Neural cell (in vitro differentiated cells): ENCODE measurements at regions not wholly inside any gene's neighbourhood (a gene's known extent, or its start where the extent isn't known, plus 50 kb on each side); places are given as distances from the start of the nearest gene placed in this dataset.

Source experiments
- H2AFZ ChIP-seq: fragments of 200-600, 300-800 bp; sonication (generic), shearing (Covaris generic); 2 replicates; pipeline ENCODE4 v1.6.0; 2014; ENCODE audit warnings: low read depth, mild to moderate bottlenecking, antibody characterized with exemption, low read length, moderate library complexity
- H3F3A ChIP-seq: fragments of 200-600 bp; shearing (Covaris generic); 2 replicates; pipeline ENCODE4 v1.6.1; 2016; ENCODE audit warnings: mild to moderate bottlenecking, moderate library complexity, mixed read lengths, antibody characterized with exemption, low read length; ENCODE audit not compliant: insufficient read depth, poor library complexity, severe bottlenecking
- H3K27ac ChIP-seq: fragments of 200-600, 300-800 bp; sonication (generic), shearing (Covaris generic); 2 replicates; pipeline ENCODE4 v1.5.1; 2014; ENCODE audit warnings: mild to moderate bottlenecking, low read length, moderate library complexity
- H3K27me3 ChIP-seq: fragments of 300-800, 200-600 bp; sonication (generic), shearing (Covaris generic); 2 replicates; pipeline ENCODE4 v1.6.0; 2014; ENCODE audit warnings: mild to moderate bottlenecking, low read depth, low read length, moderate library complexity; ENCODE audit not compliant: insufficient read depth
- H3K36me3 ChIP-seq: fragments of 300-800, 200-600 bp; sonication (generic), shearing (Covaris generic); 2 replicates; pipeline ENCODE4 v1.5.1; 2014; ENCODE audit warnings: mild to moderate bottlenecking, antibody characterized with exemption, low read length, moderate library complexity; ENCODE audit not compliant: insufficient read depth
- H3K4me2 ChIP-seq: fragments of 300-800, 200-600 bp; sonication (generic), shearing (Covaris generic); 2 replicates; pipeline ENCODE4 v1.6.0; 2014; ENCODE audit warnings: mild to moderate bottlenecking, low read length
- H3K4me3 ChIP-seq: fragments of 300-800, 200-600 bp; sonication (generic), shearing (Covaris generic); 2 replicates; pipeline ENCODE4 v1.5.1; 2014; ENCODE audit warnings: mild to moderate bottlenecking, low read length, moderate library complexity
- H3K79me2 ChIP-seq: fragments of 200-600 bp; shearing (Covaris generic); replicated peaks from 2 replicates; pipeline ENCODE4 v1.6.0; 2014; ENCODE audit warnings: mild to moderate bottlenecking, low read length, moderate library complexity; ENCODE audit not compliant: insufficient read depth
- H3K9ac ChIP-seq: fragments of 300-800, 200-600 bp; sonication (generic), shearing (Covaris generic); 2 replicates; pipeline ENCODE4 v1.6.1; 2016; ENCODE audit warnings: mild to moderate bottlenecking, low read length, mixed read lengths
- H3K9me2 ChIP-seq: fragments of 200-600 bp; shearing (Covaris generic); 2 replicates; pipeline ENCODE4 v1.6.1; 2016; ENCODE audit warnings: mild to moderate bottlenecking, low read length, mixed read lengths; ENCODE audit not compliant: insufficient read depth
- H3K9me3 ChIP-seq: fragments of 200-600, 300-800 bp; sonication (generic), shearing (Covaris generic); 2 replicates; pipeline ENCODE4 v1.6.1; 2016; ENCODE audit warnings: mild to moderate bottlenecking, mixed run types, low read length, moderate library complexity, mixed read lengths
- H4K20me1 ChIP-seq: fragments of 200-600 bp; shearing (Covaris generic); 2 replicates; pipeline ENCODE4 v1.6.1; 2016; ENCODE audit warnings: mild to moderate bottlenecking, mixed run types; ENCODE audit not compliant: insufficient read depth
- EP300 ChIP-seq: fragments of 450-650 bp; conservative IDR thresholded peaks from 2 replicates; pipeline ENCODE4 v1.6.1; 2014; ENCODE audit warnings: antibody characterized with exemption, mild to moderate bottlenecking, moderate library complexity; ENCODE audit not compliant: poor library complexity, severe bottlenecking
- EZH2 ChIP-seq: fragments of 200-600, 300-800 bp; shearing (Covaris generic), sonication (generic); IDR thresholded peaks from 2 replicates; pipeline ENCODE4 v1.6.1; 2014; ENCODE audit warnings: antibody characterized with exemption, low read length, borderline replicate concordance, mild to moderate bottlenecking; ENCODE audit not compliant: insufficient read depth, poor library complexity, severe bottlenecking
- MXI1 ChIP-seq: fragments of 450-650 bp; conservative IDR thresholded peaks from 2 replicates; pipeline ENCODE4 v1.6.1; 2014; ENCODE audit warnings: antibody characterized with exemption, mild to moderate bottlenecking; ENCODE audit not compliant: poor library complexity, severe bottlenecking
- POLR2AphosphoS5 ChIP-seq: IDR thresholded peaks from 2 replicates; pipeline ENCODE4 v1.6.1; 2012
- RAD21 ChIP-seq: fragments of 450-650 bp; conservative IDR thresholded peaks from 2 replicates; pipeline ENCODE4 v1.6.1; 2014; ENCODE audit warnings: antibody characterized with exemption, mild to moderate bottlenecking, moderate library complexity
- SMC3 ChIP-seq: fragments of 450-650 bp; conservative IDR thresholded peaks from 2 replicates; pipeline ENCODE4 v1.6.1; 2014; ENCODE audit warnings: antibody characterized with exemption, mild to moderate bottlenecking, moderate library complexity; ENCODE audit not compliant: poor library complexity
- TAF1 ChIP-seq: IDR thresholded peaks from 2 replicates; pipeline ENCODE4 v1.6.1; 2012; ENCODE audit warnings: low read depth
- TF ChIP-seq, protein P1 (sequence below): IDR thresholded peaks from 2 replicates; pipeline ENCODE4 v1.6.1; 2012; ENCODE audit warnings: borderline replicate concordance
- TF ChIP-seq, protein P2 (sequence below): fragments of 450-650 bp; IDR thresholded peaks from 2 replicates; pipeline ENCODE4 v1.5.1; 2014; ENCODE audit warnings: antibody characterized with exemption, mild to moderate bottlenecking, moderate library complexity; ENCODE audit not compliant: poor library complexity, severe bottlenecking

DNA sequence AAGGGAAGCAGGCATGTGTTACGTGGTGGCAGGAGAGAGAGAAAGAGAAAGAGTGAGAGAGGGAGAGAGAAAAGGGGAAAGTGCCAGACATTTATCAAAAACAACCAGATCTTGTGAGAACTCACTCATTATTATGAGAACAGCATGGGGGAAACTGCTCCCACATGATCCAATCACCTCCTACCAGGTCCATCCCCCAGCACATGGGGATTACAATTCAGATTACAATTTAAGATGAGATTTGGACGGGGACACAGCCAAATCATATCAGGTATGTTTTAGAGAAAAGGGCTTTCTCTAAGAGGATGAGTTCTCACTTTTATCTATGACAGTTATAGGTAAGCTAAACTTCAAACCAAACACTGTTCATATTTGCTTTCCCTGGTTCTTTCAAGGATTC, 597.3 kb upstream of the PIK3C3 start:
- Histone ChIP-seq H3K4me3 (no peak overlapping the region), H4K20me1 (no peaks in the 10 kb centered on the region), H3F3A (no peaks in the 10 kb centered on the region), H3K27me3 (no peaks in the 10 kb centered on the region), H3K9me3 (no peaks in the 10 kb centered on the region), H3K27ac (no peak overlapping the region), H3K4me2 (no peak overlapping the region), H3K9me2 (no peaks in the 10 kb centered on the region), H3K9ac (no peak overlapping the region), H3K36me3 (no peaks in the 10 kb centered on the region), H3K79me2 (no peaks in the 10 kb centered on the region), H2AFZ (no peak overlapping the region)
- TF ChIP-seq, protein P1, sequence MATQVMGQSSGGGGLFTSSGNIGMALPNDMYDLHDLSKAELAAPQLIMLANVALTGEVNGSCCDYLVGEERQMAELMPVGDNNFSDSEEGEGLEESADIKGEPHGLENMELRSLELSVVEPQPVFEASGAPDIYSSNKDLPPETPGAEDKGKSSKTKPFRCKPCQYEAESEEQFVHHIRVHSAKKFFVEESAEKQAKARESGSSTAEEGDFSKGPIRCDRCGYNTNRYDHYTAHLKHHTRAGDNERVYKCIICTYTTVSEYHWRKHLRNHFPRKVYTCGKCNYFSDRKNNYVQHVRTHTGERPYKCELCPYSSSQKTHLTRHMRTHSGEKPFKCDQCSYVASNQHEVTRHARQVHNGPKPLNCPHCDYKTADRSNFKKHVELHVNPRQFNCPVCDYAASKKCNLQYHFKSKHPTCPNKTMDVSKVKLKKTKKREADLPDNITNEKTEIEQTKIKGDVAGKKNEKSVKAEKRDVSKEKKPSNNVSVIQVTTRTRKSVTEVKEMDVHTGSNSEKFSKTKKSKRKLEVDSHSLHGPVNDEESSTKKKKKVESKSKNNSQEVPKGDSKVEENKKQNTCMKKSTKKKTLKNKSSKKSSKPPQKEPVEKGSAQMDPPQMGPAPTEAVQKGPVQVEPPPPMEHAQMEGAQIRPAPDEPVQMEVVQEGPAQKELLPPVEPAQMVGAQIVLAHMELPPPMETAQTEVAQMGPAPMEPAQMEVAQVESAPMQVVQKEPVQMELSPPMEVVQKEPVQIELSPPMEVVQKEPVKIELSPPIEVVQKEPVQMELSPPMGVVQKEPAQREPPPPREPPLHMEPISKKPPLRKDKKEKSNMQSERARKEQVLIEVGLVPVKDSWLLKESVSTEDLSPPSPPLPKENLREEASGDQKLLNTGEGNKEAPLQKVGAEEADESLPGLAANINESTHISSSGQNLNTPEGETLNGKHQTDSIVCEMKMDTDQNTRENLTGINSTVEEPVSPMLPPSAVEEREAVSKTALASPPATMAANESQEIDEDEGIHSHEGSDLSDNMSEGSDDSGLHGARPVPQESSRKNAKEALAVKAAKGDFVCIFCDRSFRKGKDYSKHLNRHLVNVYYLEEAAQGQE, result no peak
- TF ChIP-seq TAF1, result no peak
- no peak for TF ChIP-seq POLR2AphosphoS5
- TF ChIP-seq, protein P2, sequence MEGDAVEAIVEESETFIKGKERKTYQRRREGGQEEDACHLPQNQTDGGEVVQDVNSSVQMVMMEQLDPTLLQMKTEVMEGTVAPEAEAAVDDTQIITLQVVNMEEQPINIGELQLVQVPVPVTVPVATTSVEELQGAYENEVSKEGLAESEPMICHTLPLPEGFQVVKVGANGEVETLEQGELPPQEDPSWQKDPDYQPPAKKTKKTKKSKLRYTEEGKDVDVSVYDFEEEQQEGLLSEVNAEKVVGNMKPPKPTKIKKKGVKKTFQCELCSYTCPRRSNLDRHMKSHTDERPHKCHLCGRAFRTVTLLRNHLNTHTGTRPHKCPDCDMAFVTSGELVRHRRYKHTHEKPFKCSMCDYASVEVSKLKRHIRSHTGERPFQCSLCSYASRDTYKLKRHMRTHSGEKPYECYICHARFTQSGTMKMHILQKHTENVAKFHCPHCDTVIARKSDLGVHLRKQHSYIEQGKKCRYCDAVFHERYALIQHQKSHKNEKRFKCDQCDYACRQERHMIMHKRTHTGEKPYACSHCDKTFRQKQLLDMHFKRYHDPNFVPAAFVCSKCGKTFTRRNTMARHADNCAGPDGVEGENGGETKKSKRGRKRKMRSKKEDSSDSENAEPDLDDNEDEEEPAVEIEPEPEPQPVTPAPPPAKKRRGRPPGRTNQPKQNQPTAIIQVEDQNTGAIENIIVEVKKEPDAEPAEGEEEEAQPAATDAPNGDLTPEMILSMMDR, result no peak
- no peak for TF ChIP-seq EZH2
- TF ChIP-seq RAD21, result no peak
- TF ChIP-seq MXI1, result no peak
- TF ChIP-seq EP300, result no peak
- no peak for TF ChIP-seq SMC3

DNA sequence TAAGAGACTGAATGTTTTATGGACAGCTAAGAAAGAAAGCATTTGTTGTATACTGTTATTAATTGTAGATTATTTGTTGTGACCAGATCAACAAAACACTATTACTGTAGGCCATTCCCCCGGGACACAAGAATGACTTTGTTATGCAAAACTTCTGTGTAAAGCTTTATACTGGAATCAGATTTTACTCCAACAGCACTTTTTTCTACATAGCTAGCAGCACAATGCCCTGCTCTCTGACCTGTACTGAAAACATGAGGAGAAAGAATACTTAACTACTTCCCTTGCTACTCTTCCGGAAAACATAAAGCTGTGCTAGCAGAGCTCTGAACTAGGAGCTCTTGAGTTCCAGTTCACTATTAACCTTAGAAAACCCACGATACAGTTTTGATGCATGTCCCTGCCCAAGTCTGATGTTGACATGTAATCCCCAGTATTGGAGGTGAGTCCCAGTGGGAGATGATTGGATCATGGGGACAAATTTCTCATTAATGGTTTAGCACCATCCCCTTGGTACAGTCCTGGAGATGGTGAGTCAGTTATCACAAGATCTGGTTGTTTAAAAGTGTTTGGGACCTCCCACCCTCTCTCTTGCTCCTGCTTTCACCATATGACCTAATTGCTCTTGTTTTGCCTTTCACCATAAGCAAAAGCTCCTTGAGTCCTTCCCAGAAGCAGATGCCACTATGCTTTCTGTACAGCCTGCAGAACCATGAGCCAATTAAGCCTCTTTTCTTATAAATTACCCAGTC, 601.1 kb upstream of the PIK3C3 start:
- Histone ChIP-seq H3K4me2 (no peak overlapping the region), H4K20me1 (no peaks in the 10 kb centered on the region), H3K36me3 (no peaks in the 10 kb centered on the region), H3F3A (no peaks in the 10 kb centered on the region), H3K4me3 (no peak overlapping the region), H2AFZ (no peak overlapping the region), H3K27ac (no peak overlapping the region), H3K9me2 (no peaks in the 10 kb centered on the region), H3K79me2 (no peaks in the 10 kb centered on the region), H3K9ac (no peak overlapping the region), H3K9me3 (no peaks in the 10 kb centered on the region), H3K27me3 (no peaks in the 10 kb centered on the region)
- TF ChIP-seq, protein P1, result no peak
- TF ChIP-seq TAF1 (no peak), RAD21 (no peak), SMC3 (no peak), POLR2AphosphoS5 (no peak), EP300 (no peak), EZH2 (no peak), MXI1 (no peak)
- TF ChIP-seq, protein P2, result no peak
